Activated B cell treated with CpG ODN at 0.5 μM for 24 hours (primary cell): ENCODE measurements at regions not wholly inside any gene's neighbourhood (a gene's known extent, or its start where the extent isn't known, plus 50 kb on each side); places are given as distances from the start of the nearest gene placed in this dataset.
"Not testable (repeated sequence)": the region's sequence is repeated elsewhere in the genome, so short reads cannot be mapped to it uniquely, and the experiment has no call there.

Experiments
- ATAC-seq: fragments of 200-7000 bp; cut with Tn5 transposase; one replicate; pipeline ENCODE4 v1.10.0; 2021; ENCODE audit warnings: low read depth, mild to moderate bottlenecking, moderate library complexity
- CTCF ChIA-PET: fragments of 350-600 bp; sonication (Branson Sonifier 250); formaldehyde crosslinking; loops from one replicate; lab custom pipeline; 2021; ENCODE audit warnings: antibody characterized with exemption; lab: Charles Lee
- POLR2A ChIA-PET: fragments of 350-600 bp; sonication (Branson Sonifier 250); formaldehyde crosslinking; loops from one replicate; lab custom pipeline; 2021; ENCODE audit warnings: antibody characterized with exemption; lab: Charles Lee
- DNase-seq: peaks from one replicate; pipeline ENCODE4 v3.0.0; 2022
- H3K27ac Mint-ChIP-seq: one replicate; pipeline ENCODE4 v1.8.0; 2020; ENCODE audit warnings: mixed read lengths
- H3K27me3 Mint-ChIP-seq: one replicate; pipeline ENCODE4 v1.8.0; 2021; ENCODE audit warnings: mixed read lengths
- H3K36me3 Mint-ChIP-seq: one replicate; pipeline ENCODE4 v1.8.0; 2021; ENCODE audit warnings: low read depth, mixed read lengths
- H3K4me1 Mint-ChIP-seq: one replicate; pipeline ENCODE4 v1.8.0; 2021; ENCODE audit warnings: mixed read lengths
- H3K4me3 Mint-ChIP-seq: one replicate; pipeline ENCODE4 v1.8.0; 2020; ENCODE audit warnings: mild to moderate bottlenecking, mixed read lengths
- H3K9me3 Mint-ChIP-seq: one replicate; pipeline ENCODE4 v1.8.0; 2020; ENCODE audit warnings: mixed read lengths
- intact Hi-C: fragments of 100-400 bp; cut with micrococcal nuclease; formaldehyde crosslinking; loops from one replicate; pipeline ENCODE4 v1.15.1; 2024
- TF ChIP-seq, protein P1 (sequence below): fragments of 200-600 bp; IDR thresholded peaks from one replicate; pipeline ENCODE4 v1.8.0; 2022; ENCODE audit warnings: antibody characterized with exemption, mild to moderate bottlenecking

DNA sequence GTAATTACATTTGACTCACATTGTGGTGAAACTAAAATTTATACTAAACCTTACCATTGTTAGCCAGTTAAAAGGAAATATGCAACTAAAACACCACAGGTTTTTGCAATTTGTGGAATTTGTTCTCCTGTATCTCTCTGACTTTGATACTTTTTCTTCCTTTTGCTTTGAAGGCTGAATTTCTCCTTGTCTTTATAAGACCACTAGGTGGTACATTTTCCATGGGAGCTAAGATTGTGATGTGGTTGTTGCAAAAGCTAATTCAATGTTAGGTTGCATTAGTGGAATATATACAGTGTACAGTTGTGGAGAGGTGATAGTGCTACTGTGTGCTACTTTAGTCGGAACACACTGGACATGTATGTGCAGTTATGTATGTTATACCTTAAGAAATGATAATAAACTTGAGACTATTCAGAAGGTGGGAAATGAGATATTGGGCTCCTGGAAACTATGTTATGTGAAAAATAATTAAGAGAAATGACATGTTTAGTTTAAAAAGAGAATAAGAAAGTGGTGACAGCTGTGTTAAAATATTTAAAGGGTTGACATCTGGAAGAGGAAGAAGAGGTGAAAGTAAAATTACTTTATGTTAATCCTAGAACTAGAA, 70.3 kb downstream of the ARL9 start:
- intact Hi-C loops: loop anchor here (1.0 to 5.0 kb wide), 3 partner anchors 81 to 260 kb away; no protein-coding TSS in a partner anchor
- H3K4me3 Mint-ChIP-seq: no peak overlapping the region
- ATAC-seq (no peak), DNase-seq (no peak)
- H3K36me3 Mint-ChIP-seq: no peaks in the 10 kb centered on the region
- ChIA-PET POLR2A (no interaction called here), CTCF (interaction anchor here (1.0 to 3.3 kb wide), 9 partner anchors 153 to 260 kb away, joined by 3 to 36 read pairs (median 6); no protein-coding TSS in a partner anchor)
- H3K27ac Mint-ChIP-seq: no peak overlapping the region
- H3K9me3 Mint-ChIP-seq: no peaks in the 10 kb centered on the region
- H3K27me3 Mint-ChIP-seq: peaks cover 5% of the 10 kb centered on the region
- H3K4me1 Mint-ChIP-seq: peaks cover 2% of the 10 kb centered on the region
- TF ChIP-seq, protein P1, sequence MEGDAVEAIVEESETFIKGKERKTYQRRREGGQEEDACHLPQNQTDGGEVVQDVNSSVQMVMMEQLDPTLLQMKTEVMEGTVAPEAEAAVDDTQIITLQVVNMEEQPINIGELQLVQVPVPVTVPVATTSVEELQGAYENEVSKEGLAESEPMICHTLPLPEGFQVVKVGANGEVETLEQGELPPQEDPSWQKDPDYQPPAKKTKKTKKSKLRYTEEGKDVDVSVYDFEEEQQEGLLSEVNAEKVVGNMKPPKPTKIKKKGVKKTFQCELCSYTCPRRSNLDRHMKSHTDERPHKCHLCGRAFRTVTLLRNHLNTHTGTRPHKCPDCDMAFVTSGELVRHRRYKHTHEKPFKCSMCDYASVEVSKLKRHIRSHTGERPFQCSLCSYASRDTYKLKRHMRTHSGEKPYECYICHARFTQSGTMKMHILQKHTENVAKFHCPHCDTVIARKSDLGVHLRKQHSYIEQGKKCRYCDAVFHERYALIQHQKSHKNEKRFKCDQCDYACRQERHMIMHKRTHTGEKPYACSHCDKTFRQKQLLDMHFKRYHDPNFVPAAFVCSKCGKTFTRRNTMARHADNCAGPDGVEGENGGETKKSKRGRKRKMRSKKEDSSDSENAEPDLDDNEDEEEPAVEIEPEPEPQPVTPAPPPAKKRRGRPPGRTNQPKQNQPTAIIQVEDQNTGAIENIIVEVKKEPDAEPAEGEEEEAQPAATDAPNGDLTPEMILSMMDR: no peak

DNA sequence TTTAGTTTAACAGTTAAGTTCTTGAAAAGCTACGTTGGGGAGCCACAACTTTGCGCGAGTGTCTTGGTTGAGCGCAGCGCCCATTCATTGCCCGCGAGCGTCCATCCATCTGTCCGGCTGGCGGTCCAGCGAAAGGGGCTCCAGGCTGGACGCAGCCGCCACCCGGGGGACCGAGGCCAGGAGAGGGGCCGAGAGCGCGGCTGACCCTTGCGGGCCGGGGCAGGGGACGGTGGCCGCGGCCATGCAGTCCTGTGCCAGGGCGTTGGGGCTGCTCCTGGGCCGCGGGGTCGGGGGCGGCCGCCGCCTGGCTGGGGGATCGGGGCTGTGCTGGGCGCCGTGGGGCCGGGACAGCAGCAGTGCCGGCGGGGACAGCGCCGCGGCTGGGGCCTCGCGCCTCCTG, 86.8 kb downstream of the ARL9 start:
- H3K4me1 Mint-ChIP-seq, POLR2A ChIA-PET, CTCF ChIA-PET, ATAC-seq, H3K27ac Mint-ChIP-seq, H3K4me3 Mint-ChIP-seq, H3K9me3 Mint-ChIP-seq, intact Hi-C loops, H3K36me3 Mint-ChIP-seq, DNase-seq: not testable (repeated sequence)
- peaks cover 22% of the 10 kb centered on the region for H3K27me3 Mint-ChIP-seq
